T-helper 1 cell treated with Interleukin-12 subunit alpha and Interleukin-12 subunit beta and Interleukin-4 antibody, amounts not matched to agents 30 μg/mL and 1 μg/mL, for 36 hours (primary cell): ENCODE measurements at regions not wholly inside any gene's neighbourhood (a gene's known extent, or its start where the extent isn't known, plus 50 kb on each side); places are given as distances from the start of the nearest gene placed in this dataset.

Experiments
- H3K27ac Mint-ChIP-seq: one replicate; pipeline ENCODE4 v1.8.0; 2021; ENCODE audit warnings: mild to moderate bottlenecking, mixed read lengths
- H3K27me3 Mint-ChIP-seq: one replicate; pipeline ENCODE4 v1.8.0; 2021; ENCODE audit warnings: low read depth, mixed read lengths
- H3K36me3 Mint-ChIP-seq: one replicate; pipeline ENCODE4 v1.8.0; 2021; ENCODE audit warnings: low read depth, mixed read lengths
- H3K4me1 Mint-ChIP-seq: one replicate; pipeline ENCODE4 v1.8.0; 2021; ENCODE audit warnings: low read depth, mixed read lengths
- H3K4me3 Mint-ChIP-seq: one replicate; pipeline ENCODE4 v1.8.0; 2021; ENCODE audit warnings: mild to moderate bottlenecking, moderate library complexity, mixed read lengths
- H3K9me3 Mint-ChIP-seq: one replicate; pipeline ENCODE4 v1.8.0; 2021; ENCODE audit warnings: mixed read lengths

DNA sequence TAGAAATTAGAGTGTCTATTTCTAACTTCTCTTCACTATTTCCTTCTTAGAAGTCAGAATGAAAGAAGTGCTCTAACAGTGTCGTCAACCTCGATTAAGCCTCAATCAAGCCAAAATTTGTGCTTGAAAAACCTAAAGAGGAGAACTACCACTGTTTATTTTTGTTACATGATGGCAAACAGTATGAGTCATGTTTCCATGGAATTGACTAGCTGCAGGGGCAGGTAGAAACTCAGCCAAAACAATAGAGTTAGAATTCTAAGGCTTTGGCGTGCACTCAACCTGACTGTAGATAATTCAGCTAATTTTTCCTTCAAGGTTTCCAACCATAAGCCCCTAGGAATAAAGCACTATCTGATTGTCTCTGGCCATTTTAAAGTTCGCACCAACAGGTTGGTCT is 415.9 kb downstream of the ETS1 start:
- H3K4me3 Mint-ChIP-seq: no peak overlapping the region
- H3K27ac Mint-ChIP-seq: no peak overlapping the region
- no peaks in the 10 kb centered on the region for H3K9me3 Mint-ChIP-seq
- peaks cover 22% of the 10 kb centered on the region for H3K27me3 Mint-ChIP-seq
- no peaks in the 10 kb centered on the region for H3K36me3 Mint-ChIP-seq
- peaks cover 9% of the 10 kb centered on the region for H3K4me1 Mint-ChIP-seq

DNA sequence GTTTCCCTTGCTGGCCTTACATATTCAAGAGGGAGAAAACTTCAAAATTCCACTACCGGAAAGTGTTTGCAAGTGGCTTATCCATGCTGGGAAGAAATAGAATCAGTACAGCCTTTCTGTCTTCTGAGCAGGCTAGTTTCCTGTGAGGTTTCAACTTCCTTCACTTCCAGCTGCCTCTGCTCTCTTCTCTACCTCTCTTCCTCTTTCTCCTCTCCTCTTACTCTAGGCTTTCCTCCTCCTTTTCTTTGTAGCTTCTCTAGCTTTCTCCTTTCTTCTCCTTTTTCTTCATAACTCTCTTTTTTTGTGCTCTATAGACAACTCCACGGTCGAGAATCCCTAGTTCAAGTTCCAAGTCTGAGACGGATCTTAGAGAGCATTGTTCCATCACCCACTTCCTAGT is 421.8 kb downstream of the ETS1 start:
- no peaks in the 10 kb centered on the region for H3K36me3 Mint-ChIP-seq
- peaks cover 4% of the 10 kb centered on the region for H3K4me1 Mint-ChIP-seq
- H3K9me3 Mint-ChIP-seq: no peaks in the 10 kb centered on the region
- H3K4me3 Mint-ChIP-seq: no peak overlapping the region
- peaks cover 22% of the 10 kb centered on the region for H3K27me3 Mint-ChIP-seq
- H3K27ac Mint-ChIP-seq: no peak overlapping the region

DNA sequence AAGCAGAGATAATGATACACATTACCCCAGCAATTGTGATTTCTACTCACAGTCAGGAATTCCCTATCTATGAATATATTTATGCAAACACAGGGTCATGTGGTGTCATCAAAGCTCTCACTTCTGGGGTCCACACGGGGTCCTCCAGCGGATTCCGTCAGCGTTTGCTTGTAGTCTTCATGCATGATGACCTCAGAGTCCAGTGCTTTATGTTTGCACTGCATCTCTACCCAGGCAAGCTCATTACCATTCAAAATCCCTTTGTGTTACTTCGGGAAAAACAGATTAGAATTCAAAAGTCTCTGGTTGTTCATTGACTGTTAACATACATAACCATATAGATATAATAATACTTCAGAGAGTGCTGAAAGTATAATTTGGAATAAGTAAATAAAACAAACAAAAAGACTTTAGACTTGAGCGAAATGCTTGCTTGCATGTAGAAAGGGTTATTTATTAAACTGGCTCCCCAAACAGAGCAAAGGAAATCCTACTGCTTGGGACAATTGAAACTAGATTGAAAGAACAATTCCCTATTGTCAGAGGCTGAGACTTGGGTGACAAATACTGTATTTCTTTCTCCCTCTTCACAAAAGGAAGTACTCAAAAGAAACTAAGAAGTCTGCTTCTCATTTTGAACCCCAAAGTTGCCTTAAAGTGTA is 423.1 kb downstream of the ETS1 start:
- Mint-ChIP-seq H3K36me3 (no peaks in the 10 kb centered on the region), H3K27ac (no peak overlapping the region), H3K4me1 (peaks cover 4% of the 10 kb centered on the region), H3K27me3 (peaks cover 15% of the 10 kb centered on the region), H3K4me3 (no peak overlapping the region), H3K9me3 (no peaks in the 10 kb centered on the region)

DNA sequence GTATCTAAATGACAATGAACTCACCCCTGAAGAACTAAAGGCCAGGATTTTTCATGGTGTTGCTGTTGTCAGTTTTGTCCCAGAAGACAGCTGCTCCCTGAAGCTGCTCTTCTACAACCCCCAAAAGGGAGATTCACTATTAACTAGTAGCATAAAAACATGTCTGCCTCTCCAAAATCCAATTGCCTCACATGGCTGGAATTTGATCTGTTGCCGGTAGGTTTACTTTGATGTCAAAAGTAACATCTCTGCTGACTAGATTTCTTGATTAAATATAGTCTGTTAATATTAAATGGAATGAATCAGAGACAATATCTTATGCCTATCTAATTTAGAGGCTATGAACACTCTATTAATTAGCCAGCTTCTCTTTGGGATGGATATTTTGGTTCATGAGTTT is 425.4 kb downstream of the ETS1 start:
- Mint-ChIP-seq H3K27me3 (peaks cover 8% of the 10 kb centered on the region), H3K4me1 (peaks cover 10% of the 10 kb centered on the region), H3K9me3 (no peaks in the 10 kb centered on the region), H3K36me3 (no peaks in the 10 kb centered on the region), H3K27ac (no peak overlapping the region), H3K4me3 (no peak overlapping the region)

DNA sequence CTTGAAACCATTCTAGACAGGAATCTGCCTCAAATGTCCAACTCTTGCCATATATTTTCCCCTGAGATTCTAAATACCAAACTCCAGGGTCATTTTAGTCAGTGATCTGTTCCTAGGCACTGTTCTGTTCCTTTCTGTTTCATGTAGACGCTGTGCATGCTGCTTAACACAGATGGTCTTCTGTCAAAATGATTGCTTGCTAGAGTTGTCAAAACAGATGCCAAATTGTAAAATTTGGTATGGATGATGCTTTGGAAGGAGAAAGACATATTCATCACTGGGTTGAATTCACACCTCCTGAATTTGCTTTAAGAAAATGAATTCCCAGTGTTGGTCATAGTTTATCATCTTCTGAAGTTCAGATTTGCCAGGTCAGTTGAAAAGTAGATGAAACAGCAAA is 425.9 kb downstream of the ETS1 start:
- no peak overlapping the region for H3K4me3 Mint-ChIP-seq
- peaks cover 8% of the 10 kb centered on the region for H3K27me3 Mint-ChIP-seq
- H3K36me3 Mint-ChIP-seq: no peaks in the 10 kb centered on the region
- H3K27ac Mint-ChIP-seq: no peak overlapping the region
- peaks cover 10% of the 10 kb centered on the region for H3K4me1 Mint-ChIP-seq
- H3K9me3 Mint-ChIP-seq: no peaks in the 10 kb centered on the region

DNA sequence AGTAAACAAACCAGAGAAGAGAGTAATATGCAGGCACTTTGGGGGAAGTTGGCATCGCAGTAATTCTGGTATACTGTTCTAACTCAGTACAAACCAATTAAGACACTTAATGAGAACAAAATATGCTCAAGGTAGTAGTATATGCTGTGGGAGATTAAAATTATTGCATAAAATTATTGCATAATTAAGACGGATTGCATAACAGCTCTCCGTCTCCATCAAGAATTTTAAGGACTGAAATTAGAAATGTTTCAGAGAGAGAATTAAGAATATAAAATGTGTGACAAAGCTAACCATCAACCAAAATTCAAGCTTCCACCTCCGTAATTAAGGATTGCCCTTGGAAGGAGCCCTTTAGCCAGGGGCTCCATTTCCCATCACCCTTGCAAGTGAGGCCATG is 428.5 kb downstream of the ETS1 start:
- H3K4me3 Mint-ChIP-seq: no peak overlapping the region
- H3K36me3 Mint-ChIP-seq: no peaks in the 10 kb centered on the region
- peaks cover 6% of the 10 kb centered on the region for H3K4me1 Mint-ChIP-seq
- H3K27ac Mint-ChIP-seq: no peak overlapping the region
- no peaks in the 10 kb centered on the region for H3K9me3 Mint-ChIP-seq
- H3K27me3 Mint-ChIP-seq: peaks cover 21% of the 10 kb centered on the region

DNA sequence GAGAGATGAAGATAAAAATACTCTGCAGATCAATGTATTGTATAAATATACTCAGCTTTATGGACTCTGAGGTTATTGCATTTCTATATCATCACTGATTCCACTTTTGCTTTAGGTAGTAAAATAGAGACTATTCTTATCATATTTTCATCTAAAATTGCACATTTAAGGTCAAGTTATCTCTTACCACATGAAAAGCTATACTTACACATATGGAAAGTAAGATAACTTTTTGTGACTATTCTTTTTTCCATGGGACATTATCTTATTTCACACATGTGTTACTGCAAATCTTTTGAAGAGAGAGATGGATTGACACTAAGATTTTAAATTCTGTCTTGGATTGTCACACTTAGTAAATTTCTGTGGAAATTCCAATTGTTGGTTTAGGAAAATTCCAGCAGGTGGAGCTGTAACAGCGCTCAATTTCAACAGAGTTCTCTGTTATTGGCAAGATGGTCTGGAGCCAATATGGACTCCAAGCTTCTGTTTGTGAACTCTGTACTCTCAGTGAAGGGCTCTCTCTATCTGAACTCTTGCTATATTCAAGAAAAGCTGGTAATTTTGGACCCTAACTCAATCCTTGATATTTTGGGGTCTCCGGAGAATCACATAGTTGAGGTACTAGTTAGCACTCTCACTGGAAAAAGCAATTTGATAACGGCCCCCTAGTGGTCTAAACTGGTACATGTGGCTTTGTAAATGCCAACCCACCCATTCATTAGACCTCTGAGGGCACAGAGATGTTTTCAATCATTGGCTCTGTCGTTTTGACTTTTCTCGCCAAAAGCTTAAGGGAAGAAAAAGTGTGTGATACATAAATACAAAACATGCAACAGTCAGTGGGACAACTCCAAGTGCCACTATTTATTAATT is 429.7 kb downstream of the ETS1 start:
- H3K27me3 Mint-ChIP-seq: peaks cover 25% of the 10 kb centered on the region
- H3K4me3 Mint-ChIP-seq: peak overlapping the region; percentile 55
- H3K36me3 Mint-ChIP-seq: no peaks in the 10 kb centered on the region
- no peaks in the 10 kb centered on the region for H3K9me3 Mint-ChIP-seq
- H3K4me1 Mint-ChIP-seq: peaks cover 6% of the 10 kb centered on the region
- no peak overlapping the region for H3K27ac Mint-ChIP-seq

DNA sequence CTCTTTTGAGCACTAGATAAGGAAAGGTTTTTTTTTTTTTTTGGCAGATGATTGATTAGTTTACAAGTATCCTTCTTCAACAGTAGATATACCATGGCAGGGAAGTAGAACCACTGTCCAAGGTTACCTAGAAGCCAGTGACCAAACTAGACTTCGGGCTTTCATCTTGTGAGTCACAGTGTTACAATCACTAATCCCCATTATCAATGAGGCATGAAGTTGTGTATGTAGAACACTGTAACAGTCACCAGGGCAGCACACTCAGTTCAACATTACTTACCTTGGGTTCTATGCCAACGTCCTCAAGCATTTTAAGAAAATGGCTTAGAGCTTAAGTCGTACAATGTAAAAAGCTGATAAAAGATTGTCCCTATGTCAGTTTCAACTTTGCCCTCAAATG is 430.9 kb downstream of the ETS1 start:
- Mint-ChIP-seq H3K36me3 (no peaks in the 10 kb centered on the region), H3K27ac (no peak overlapping the region), H3K27me3 (peaks cover 25% of the 10 kb centered on the region), H3K4me1 (peaks cover 6% of the 10 kb centered on the region), H3K4me3 (no peak overlapping the region), H3K9me3 (no peaks in the 10 kb centered on the region)

DNA sequence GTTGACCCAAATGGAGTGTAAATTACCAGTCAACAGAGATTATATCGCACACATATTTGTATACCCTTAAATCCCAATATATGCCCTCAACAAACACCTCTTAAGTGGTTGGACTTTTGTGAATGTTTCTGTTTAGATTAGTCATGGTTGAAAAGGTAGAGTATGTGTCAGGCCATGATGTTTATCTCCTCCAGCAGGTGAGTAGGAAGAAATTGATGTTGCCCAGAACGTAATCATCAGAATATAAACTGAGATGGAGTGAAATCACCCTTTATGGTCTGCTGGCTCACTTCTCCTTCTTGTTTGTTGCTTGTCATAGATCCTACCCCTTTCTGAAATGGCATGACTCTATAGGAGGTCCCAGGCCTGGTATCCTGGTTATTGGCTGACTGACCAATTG is 431.8 kb downstream of the ETS1 start:
- peaks cover 31% of the 10 kb centered on the region for H3K27me3 Mint-ChIP-seq
- no peaks in the 10 kb centered on the region for H3K36me3 Mint-ChIP-seq
- H3K9me3 Mint-ChIP-seq: no peaks in the 10 kb centered on the region
- peaks cover 6% of the 10 kb centered on the region for H3K4me1 Mint-ChIP-seq
- H3K4me3 Mint-ChIP-seq: no peak overlapping the region
- H3K27ac Mint-ChIP-seq: no peak overlapping the region

DNA sequence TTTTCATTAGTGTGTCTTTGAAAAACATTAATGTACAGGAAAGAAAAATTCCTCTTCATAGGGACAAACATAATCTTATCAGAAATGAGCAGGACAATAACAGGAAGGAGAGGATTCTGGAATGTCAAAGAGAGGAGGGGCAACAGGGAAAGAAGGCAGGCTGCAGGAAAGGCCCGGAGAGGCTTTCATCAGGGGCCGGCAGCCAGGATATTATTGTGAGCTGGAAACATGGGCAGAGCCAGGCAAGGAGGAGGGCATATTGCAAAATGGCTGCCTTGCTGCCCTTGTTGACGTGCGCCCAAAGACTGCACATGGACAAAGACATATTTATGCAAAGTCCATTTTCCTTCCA is 433.7 kb downstream of the ETS1 start:
- Mint-ChIP-seq H3K4me3 (no peak overlapping the region), H3K27me3 (peaks cover 28% of the 10 kb centered on the region), H3K36me3 (no peaks in the 10 kb centered on the region), H3K9me3 (no peaks in the 10 kb centered on the region), H3K27ac (no peak overlapping the region), H3K4me1 (peaks cover 6% of the 10 kb centered on the region)

DNA sequence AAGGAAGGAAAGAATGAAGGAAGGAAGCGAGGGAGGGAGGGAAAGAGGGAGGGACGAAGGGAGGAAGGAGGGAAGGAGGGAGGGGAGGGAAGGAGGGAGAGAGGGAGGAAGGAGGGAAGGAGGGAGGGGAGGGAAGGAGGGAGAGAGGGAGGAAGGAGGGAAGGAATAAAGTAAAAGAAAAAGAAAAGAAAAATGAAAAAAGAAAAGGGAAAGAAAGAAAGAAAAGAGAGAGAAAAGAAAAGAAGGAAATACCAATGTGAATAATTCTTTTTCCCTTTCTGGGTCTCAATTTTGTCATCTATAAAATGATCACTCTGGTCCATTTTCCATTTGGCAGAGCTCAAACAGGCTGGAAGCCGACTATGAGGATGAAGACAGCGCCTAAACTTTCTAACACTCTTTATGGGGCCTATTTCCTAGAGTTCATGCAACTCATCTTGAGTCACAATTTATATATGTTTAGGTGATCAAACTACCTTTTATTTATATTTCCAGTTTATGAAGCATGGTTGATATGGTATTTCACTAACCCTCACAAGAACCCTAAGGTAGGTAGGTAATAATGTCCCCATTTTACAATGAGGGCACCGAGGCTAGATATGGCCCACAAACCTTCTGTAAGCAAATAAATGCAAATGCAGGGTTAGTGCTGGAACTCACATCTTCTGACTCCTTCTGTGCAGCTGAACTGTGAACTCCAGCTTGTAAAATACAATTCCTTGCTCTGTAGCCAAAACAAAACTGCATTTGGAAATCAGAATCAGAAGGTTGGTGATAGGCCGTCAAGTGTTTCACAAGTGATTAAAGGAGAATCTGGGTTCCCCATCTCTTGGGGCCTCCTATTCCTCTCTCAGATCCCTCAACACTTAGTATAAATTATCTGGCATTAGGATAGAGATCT is 434.3 kb downstream of the ETS1 start:
- H3K9me3 Mint-ChIP-seq: no peaks in the 10 kb centered on the region
- H3K36me3 Mint-ChIP-seq: no peaks in the 10 kb centered on the region
- H3K27ac Mint-ChIP-seq: no peak overlapping the region
- peaks cover 6% of the 10 kb centered on the region for H3K4me1 Mint-ChIP-seq
- peaks cover 32% of the 10 kb centered on the region for H3K27me3 Mint-ChIP-seq
- no peak overlapping the region for H3K4me3 Mint-ChIP-seq

DNA sequence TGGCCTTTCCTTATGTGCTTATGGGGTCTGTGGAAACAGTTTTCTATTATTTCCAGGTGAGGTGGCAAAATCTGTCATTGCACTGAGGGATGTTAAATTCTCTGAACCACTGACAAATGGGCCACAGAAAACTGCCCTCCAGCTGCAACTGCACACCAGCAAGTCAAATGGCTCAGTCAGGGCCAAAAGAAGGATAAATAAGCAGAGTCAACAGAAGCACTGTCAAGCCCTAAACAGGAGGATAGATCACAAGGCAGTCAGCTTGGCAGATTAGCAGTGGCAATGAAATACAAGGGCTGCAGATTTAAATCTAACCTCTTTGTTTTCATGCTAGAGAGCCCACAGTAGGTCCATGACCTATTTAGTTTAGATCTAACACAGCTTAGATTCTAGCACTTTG is 435.6 kb downstream of the ETS1 start:
- H3K9me3 Mint-ChIP-seq: no peaks in the 10 kb centered on the region
- no peak overlapping the region for H3K27ac Mint-ChIP-seq
- H3K27me3 Mint-ChIP-seq: peaks cover 32% of the 10 kb centered on the region
- no peak overlapping the region for H3K4me3 Mint-ChIP-seq
- no peaks in the 10 kb centered on the region for H3K4me1 Mint-ChIP-seq
- H3K36me3 Mint-ChIP-seq: no peaks in the 10 kb centered on the region

DNA sequence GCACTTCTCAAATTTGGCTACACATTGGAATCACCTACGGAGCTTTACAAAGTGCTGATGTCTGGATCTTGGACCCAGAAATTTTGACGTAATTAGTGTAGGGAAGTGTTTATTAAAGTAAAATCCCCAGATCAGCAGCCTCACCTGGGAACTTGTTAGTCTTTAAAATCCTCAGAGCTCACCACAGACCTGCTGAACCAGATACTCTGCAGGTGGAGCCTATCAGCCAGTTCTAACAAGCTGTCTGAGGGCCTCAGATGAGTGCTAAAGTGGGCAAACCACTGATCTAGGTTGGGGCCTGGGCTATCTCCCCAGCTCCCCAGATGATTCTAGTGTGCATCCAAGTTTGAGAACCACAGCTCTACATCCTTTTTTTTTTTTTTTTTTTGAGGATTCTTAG is 436.0 kb downstream of the ETS1 start:
- Mint-ChIP-seq H3K4me3 (no peak overlapping the region), H3K4me1 (no peaks in the 10 kb centered on the region), H3K36me3 (no peaks in the 10 kb centered on the region), H3K27ac (no peak overlapping the region), H3K9me3 (no peaks in the 10 kb centered on the region), H3K27me3 (peaks cover 32% of the 10 kb centered on the region)

DNA sequence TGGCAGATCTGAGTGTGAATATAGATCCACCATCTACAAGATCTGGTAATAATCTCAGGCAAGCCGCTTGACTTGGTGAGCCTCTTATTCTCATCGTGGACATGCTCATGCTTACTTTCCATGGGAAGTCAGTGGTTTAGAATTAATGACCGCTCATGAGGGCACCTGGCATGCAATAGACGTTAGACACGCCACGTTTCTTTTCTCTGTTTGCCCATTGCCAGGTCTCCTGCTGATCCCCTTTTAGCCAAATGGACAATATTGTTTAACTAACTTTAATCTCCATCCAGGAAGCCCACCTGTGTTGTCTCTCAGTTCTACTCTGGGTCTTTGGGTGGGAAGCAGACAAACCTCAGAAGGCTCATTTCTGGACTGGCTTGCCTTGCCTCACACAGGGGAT is 439.1 kb downstream of the ETS1 start:
- Mint-ChIP-seq H3K36me3 (no peaks in the 10 kb centered on the region), H3K9me3 (no peaks in the 10 kb centered on the region), H3K4me1 (no peaks in the 10 kb centered on the region), H3K27ac (no peak overlapping the region), H3K27me3 (peaks cover 16% of the 10 kb centered on the region), H3K4me3 (no peak overlapping the region)
